MCF 10A (cell line): ENCODE measurements at regions not wholly inside any gene's neighbourhood (a gene's known extent, or its start where the extent isn't known, plus 50 kb on each side); places are given as distances from the start of the nearest gene placed in this dataset.
"Not testable (repeated sequence)": the region's sequence is repeated elsewhere in the genome, so short reads cannot be mapped to it uniquely, and the experiment has no call there.

Source experiments
- BruUV-seq: library from RNA; stranded (reverse); fragments of 400-500 nt; replicated peaks from 2 replicates; lab custom pipeline; 2021; lab: Mats Ljungman, UMichigan
- CTCF ChIA-PET: fragments of 300-600 bp; sonication (Branson Sonifier 250); formaldehyde crosslinking; extraction: SDS; loops from one replicate; lab custom pipeline; 2021; ENCODE audit warnings: antibody characterized with exemption, inconsistent platforms; lab: Yijun Ruan, JAX
- POLR2A ChIA-PET: fragments of 300-600, 350-650 bp; sonication (Branson Sonifier 250); formaldehyde crosslinking; extraction: SDS; loops from one replicate; lab custom pipeline; 2020; ENCODE audit warnings: antibody characterized with exemption, inconsistent platforms; lab: Yijun Ruan, JAX
- DNase-seq: peaks from one replicate; pipeline ENCODE4 v3.0.0-alpha.2; 2018; ENCODE audit not compliant: unreplicated experiment
- H3K27ac Mint-ChIP-seq: one replicate; pipeline ENCODE4 v1.8.0; 2022; ENCODE audit warnings: mild to moderate bottlenecking, low read depth, mixed read lengths; ENCODE audit not compliant: unreplicated experiment
- H3K27me3 Mint-ChIP-seq: one replicate; pipeline ENCODE4 v1.8.0; 2022; ENCODE audit warnings: mixed read lengths; ENCODE audit not compliant: insufficient read depth, unreplicated experiment
- H3K36me3 Mint-ChIP-seq: one replicate; pipeline ENCODE4 v1.8.0; 2022; ENCODE audit warnings: mild to moderate bottlenecking, moderate library complexity, mixed read lengths; ENCODE audit not compliant: insufficient read depth, unreplicated experiment
- H3K4me1 Mint-ChIP-seq: one replicate; pipeline ENCODE4 v1.8.0; 2022; ENCODE audit warnings: mixed read lengths; ENCODE audit not compliant: insufficient read depth, unreplicated experiment
- H3K4me3 Mint-ChIP-seq: one replicate; pipeline ENCODE4 v1.8.0; 2022; ENCODE audit warnings: mild to moderate bottlenecking, moderate library complexity, mixed read lengths; ENCODE audit not compliant: unreplicated experiment
- H3K9me3 Mint-ChIP-seq: one replicate; pipeline ENCODE4 v1.8.0; 2022; ENCODE audit warnings: mixed read lengths; ENCODE audit not compliant: unreplicated experiment
- intact Hi-C: fragments of 100-400 bp; cut with micrococcal nuclease; formaldehyde crosslinking; loops from 2 replicates; pipeline ENCODE4 v1.14.1; 2022

GRCh38 chr21:6561578-6561977, 3959.8 kb upstream of the TPTE start:
- intact Hi-C loops, H3K4me3 Mint-ChIP-seq, BruUV-seq, H3K36me3 Mint-ChIP-seq, H3K27me3 Mint-ChIP-seq, H3K27ac Mint-ChIP-seq, CTCF ChIA-PET, H3K4me1 Mint-ChIP-seq, POLR2A ChIA-PET, H3K9me3 Mint-ChIP-seq, DNase-seq: not testable (repeated sequence)

- POLR2A ChIA-PET, H3K27me3 Mint-ChIP-seq, BruUV-seq, H3K4me1 Mint-ChIP-seq, H3K36me3 Mint-ChIP-seq, H3K27ac Mint-ChIP-seq, H3K4me3 Mint-ChIP-seq, DNase-seq, intact Hi-C loops, CTCF ChIA-PET, H3K9me3 Mint-ChIP-seq: not testable (repeated sequence)
Measured at GRCh38 chr21:6564543-6565166, 3956.7 kb upstream of the TPTE start.

- H3K27me3 Mint-ChIP-seq, H3K27ac Mint-ChIP-seq, POLR2A ChIA-PET, CTCF ChIA-PET, H3K36me3 Mint-ChIP-seq, H3K4me3 Mint-ChIP-seq, H3K4me1 Mint-ChIP-seq, H3K9me3 Mint-ChIP-seq, intact Hi-C loops, BruUV-seq: not testable (repeated sequence)
- peak; percentile 0 for DNase-seq
Measured at GRCh38 chr21:6565190-6566094, 3955.9 kb upstream of the TPTE start.

GRCh38 chr21:6567542-6567941, 3953.8 kb upstream of the TPTE start:
- H3K4me3 Mint-ChIP-seq, CTCF ChIA-PET, H3K27me3 Mint-ChIP-seq, DNase-seq, H3K9me3 Mint-ChIP-seq, BruUV-seq, H3K4me1 Mint-ChIP-seq, intact Hi-C loops, POLR2A ChIA-PET, H3K27ac Mint-ChIP-seq, H3K36me3 Mint-ChIP-seq: not testable (repeated sequence)

DNA sequence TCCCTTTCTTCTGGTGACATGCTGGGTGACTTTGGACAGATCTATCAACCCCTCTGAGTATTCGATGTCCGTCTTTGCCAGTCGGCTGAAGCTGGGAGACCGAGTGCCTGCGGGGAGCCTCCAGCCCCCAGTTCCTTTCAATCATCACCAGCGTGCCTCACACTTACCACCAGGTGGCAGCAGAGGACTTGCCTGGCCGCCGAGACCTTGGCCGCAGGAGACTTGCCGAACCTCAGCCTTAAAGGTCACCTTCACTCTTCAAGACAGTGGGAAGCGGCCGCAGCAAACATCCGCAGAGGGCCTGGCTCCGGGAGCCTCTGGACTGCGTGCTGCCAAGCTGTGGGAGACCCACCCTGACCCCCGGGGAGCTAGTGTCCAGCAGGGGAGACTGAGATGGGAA, 3952.2 kb upstream of the TPTE start:
- POLR2A ChIA-PET, CTCF ChIA-PET, H3K4me3 Mint-ChIP-seq, H3K27me3 Mint-ChIP-seq, DNase-seq, BruUV-seq, intact Hi-C loops, H3K4me1 Mint-ChIP-seq, H3K36me3 Mint-ChIP-seq, H3K27ac Mint-ChIP-seq, H3K9me3 Mint-ChIP-seq: not testable (repeated sequence)

- H3K4me1 Mint-ChIP-seq, intact Hi-C loops, POLR2A ChIA-PET, DNase-seq, H3K27ac Mint-ChIP-seq, H3K36me3 Mint-ChIP-seq, H3K9me3 Mint-ChIP-seq, CTCF ChIA-PET, H3K4me3 Mint-ChIP-seq, BruUV-seq, H3K27me3 Mint-ChIP-seq: not testable (repeated sequence)
Measured at GRCh38 chr21:6569587-6570392, 3951.6 kb upstream of the TPTE start.

GRCh38 chr21:6570700-6571368, 3950.5 kb upstream of the TPTE start:
- H3K36me3 Mint-ChIP-seq, POLR2A ChIA-PET, intact Hi-C loops, H3K4me1 Mint-ChIP-seq, H3K27ac Mint-ChIP-seq, H3K27me3 Mint-ChIP-seq, H3K4me3 Mint-ChIP-seq, CTCF ChIA-PET, DNase-seq, BruUV-seq, H3K9me3 Mint-ChIP-seq: not testable (repeated sequence)

DNA sequence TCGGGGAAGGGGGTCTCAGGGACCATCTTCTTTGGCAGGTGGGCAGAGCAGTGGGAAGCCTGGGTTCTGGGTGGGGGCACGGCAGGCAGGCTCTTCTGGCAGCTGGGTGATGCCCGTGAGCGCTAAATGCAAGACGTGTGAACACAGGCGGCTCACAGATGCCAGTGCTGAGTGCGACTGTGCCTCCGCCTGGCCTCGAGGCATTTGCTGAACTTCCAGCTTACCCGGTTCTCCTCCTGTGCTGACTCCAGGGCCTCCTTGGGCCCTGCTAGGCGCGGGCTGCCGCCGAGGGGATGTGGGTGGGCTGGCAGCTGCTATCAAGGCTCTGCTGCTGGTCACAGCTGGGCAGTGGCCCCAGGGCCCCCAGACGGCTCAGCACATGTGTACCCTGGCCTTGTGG, 3947.8 kb upstream of the TPTE start:
- H3K27me3 Mint-ChIP-seq, H3K27ac Mint-ChIP-seq, H3K9me3 Mint-ChIP-seq, H3K36me3 Mint-ChIP-seq, CTCF ChIA-PET, intact Hi-C loops, H3K4me1 Mint-ChIP-seq, BruUV-seq, POLR2A ChIA-PET, H3K4me3 Mint-ChIP-seq, DNase-seq: not testable (repeated sequence)
